ENCODE measurements at regions not wholly inside any gene's neighbourhood (a gene's known extent, or its start where the extent isn't known, plus 50 kb on each side); places are given as distances from the start of the nearest gene placed in this dataset.

DNA sequence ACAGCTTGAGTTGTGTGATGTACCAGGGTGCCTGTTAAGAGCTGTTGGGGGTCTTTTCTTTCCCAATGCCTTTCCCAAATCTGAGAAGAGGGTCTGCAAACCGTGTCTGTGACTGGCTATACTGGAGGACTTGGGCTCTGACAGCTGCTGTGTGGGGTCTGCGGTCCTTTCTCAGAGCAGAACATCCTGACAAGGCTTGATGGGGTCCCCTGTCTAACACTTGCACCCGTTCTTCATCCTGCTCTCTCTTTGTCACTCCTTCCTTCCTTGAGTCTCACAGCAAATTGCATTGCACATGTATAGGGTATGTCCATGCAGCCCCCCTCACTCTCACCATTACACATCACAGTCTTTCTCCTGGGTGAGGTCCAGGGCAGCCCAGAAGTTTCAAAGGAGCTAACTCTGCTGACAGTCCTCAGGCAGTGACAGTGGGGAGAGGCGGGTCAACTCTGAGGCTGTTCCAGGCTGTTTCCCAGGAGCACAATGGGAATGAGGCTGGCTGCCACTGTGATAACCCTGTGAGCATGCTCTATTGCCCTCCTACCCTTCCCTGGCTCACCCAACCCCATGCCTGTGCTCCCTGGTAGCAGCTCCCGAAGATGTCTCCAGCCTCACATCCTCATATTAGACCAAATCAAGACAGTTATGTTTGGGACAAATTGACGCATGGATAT is 163.2 kb upstream of the GGTLC1 start:
- no peak for TF ChIP-seq EZH2 (IDR thresholded peaks at IDR 0.05; ENCODE audit: low read length, missing control alignments)
- TF ChIP-seq, protein P1, sequence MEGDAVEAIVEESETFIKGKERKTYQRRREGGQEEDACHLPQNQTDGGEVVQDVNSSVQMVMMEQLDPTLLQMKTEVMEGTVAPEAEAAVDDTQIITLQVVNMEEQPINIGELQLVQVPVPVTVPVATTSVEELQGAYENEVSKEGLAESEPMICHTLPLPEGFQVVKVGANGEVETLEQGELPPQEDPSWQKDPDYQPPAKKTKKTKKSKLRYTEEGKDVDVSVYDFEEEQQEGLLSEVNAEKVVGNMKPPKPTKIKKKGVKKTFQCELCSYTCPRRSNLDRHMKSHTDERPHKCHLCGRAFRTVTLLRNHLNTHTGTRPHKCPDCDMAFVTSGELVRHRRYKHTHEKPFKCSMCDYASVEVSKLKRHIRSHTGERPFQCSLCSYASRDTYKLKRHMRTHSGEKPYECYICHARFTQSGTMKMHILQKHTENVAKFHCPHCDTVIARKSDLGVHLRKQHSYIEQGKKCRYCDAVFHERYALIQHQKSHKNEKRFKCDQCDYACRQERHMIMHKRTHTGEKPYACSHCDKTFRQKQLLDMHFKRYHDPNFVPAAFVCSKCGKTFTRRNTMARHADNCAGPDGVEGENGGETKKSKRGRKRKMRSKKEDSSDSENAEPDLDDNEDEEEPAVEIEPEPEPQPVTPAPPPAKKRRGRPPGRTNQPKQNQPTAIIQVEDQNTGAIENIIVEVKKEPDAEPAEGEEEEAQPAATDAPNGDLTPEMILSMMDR (conservative IDR thresholded peaks at IDR 0.05 in 1 of 2, IDR thresholded peaks at IDR 0.05 in 1 of 2; ENCODE audit: low read depth in 1 of 2, low read length in 2 of 2) = no peak
